ENCODE measurements at regions not wholly inside any gene's neighbourhood (a gene's known extent, or its start where the extent isn't known, plus 50 kb on each side); places are given as distances from the start of the nearest gene placed in this dataset.

DNA sequence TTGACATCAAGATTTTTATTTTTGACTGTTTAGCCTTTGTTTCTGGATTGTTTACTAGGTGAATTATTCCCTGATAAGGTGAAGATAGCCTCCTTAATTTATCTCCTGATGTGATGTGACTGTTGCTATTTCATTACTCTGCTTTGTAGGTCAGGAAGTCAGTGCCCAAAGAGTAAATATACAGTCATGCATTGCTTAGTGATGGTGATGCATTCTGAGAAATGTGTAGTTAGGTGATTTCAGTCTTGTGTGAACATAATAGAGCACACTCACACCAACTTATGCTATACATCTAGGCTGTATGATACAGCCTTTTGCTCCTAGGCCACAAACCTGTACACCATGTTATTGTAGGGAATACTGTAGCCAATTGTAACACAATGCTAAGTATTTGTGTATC lies 102.4 kb upstream of the THUMPD2 start:
- TF ChIP-seq, protein P1, sequence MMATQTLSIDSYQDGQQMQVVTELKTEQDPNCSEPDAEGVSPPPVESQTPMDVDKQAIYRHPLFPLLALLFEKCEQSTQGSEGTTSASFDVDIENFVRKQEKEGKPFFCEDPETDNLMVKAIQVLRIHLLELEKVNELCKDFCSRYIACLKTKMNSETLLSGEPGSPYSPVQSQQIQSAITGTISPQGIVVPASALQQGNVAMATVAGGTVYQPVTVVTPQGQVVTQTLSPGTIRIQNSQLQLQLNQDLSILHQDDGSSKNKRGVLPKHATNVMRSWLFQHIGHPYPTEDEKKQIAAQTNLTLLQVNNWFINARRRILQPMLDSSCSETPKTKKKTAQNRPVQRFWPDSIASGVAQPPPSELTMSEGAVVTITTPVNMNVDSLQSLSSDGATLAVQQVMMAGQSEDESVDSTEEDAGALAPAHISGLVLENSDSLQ (IDR thresholded peaks at IDR 0.05): no peak
- TF ChIP-seq FOXM1 (IDR thresholded peaks at IDR 0.05; ENCODE audit: borderline replicate concordance) (no peak), FOXK2 (IDR thresholded peaks at IDR 0.05) (no peak), L3MBTL2 (conservative IDR thresholded peaks at IDR 0.05) (no peak), HDGF (IDR thresholded peaks at IDR 0.05; ENCODE audit: borderline replicate concordance) (no peak), FOXA1 (IDR thresholded peaks at IDR 0.05) (no peak), CTBP1 (IDR thresholded peaks at IDR 0.05; ENCODE audit: borderline replicate concordance) (no peak)
